IMR-90 (cell line): ENCODE measurements at regions not wholly inside any gene's neighbourhood (a gene's known extent, or its start where the extent isn't known, plus 50 kb on each side); places are given as distances from the start of the nearest gene placed in this dataset.

Experiments used
- ATAC-seq: fragments of 200-7000 bp; cut with Tn5 transposase; 2 replicates; pipeline ENCODE4 v1.9.1; 2020; ENCODE audit warnings: low read depth, mild to moderate bottlenecking, moderate library complexity
- BruUV-seq: library from RNA; stranded (reverse); fragments of 400-500 nt; replicated peaks from 2 replicates; lab custom pipeline; 2021; lab: Mats Ljungman, UMichigan
- CTCF ChIA-PET: fragments of 300-600 bp; formaldehyde crosslinking; extraction: SDS; loops from one replicate; lab custom pipeline; 2021; ENCODE audit warnings: antibody characterized with exemption; lab: Yijun Ruan, JAX
- POLR2A ChIA-PET: fragments of 300-600 bp; sonication (Branson Sonifier 250); formaldehyde crosslinking; loops from one replicate; lab custom pipeline; 2022; ENCODE audit warnings: antibody characterized with exemption; ENCODE audit not compliant: unreplicated experiment; lab: Charles Lee
- DNase-seq: peaks from one replicate; pipeline ENCODE4 v3.0.0; 2013
- H2AFZ ChIP-seq: replicated peaks from 2 replicates; pipeline ENCODE3; 2013; ENCODE audit warnings: low read length, mild to moderate bottlenecking; ENCODE audit not compliant: poor library complexity
- H2AK5ac ChIP-seq: 2 replicates; pipeline ENCODE4 v1.6.1; 2013; ENCODE audit warnings: low read depth, low read length, inconsistent platforms
- H2AK9ac ChIP-seq: replicated peaks from 2 replicates; pipeline ENCODE3; 2013; ENCODE audit warnings: mild to moderate bottlenecking, low read depth, low read length, moderate library complexity; ENCODE audit not compliant: poor library complexity
- H2BK120ac ChIP-seq: 2 replicates; pipeline ENCODE4 v1.6.1; 2013; ENCODE audit warnings: low read depth, low read length, inconsistent platforms
- H2BK15ac ChIP-seq: 3 replicates; pipeline ENCODE4 v1.6.1; 2013; ENCODE audit warnings: low read depth, low read length, inconsistent platforms
- H2BK20ac ChIP-seq: 2 replicates; pipeline ENCODE4 v1.6.1; 2013; ENCODE audit warnings: low read depth, mild to moderate bottlenecking, inconsistent platforms, low read length, moderate library complexity
- H2BK5ac ChIP-seq: 2 replicates; pipeline ENCODE4 v1.6.1; 2013; ENCODE audit warnings: mild to moderate bottlenecking, low read depth, low read length, inconsistent platforms; ENCODE audit not compliant: poor library complexity, severe bottlenecking
- H3K14ac ChIP-seq: replicated peaks from 2 replicates; pipeline ENCODE4 v1.6.1; 2013; ENCODE audit warnings: low read depth, low read length, inconsistent platforms
- H3K18ac ChIP-seq: 2 replicates; pipeline ENCODE4 v1.6.1; 2013; ENCODE audit warnings: low read depth, low read length, control low read depth
- H3K23ac ChIP-seq: 2 replicates; pipeline ENCODE4 v1.6.1; 2013; ENCODE audit warnings: low read depth, low read length, inconsistent platforms
- H3K27ac ChIP-seq: 2 replicates; pipeline ENCODE4 v1.5.1; 2013; ENCODE audit warnings: mild to moderate bottlenecking, control low read depth, low read length; ENCODE audit not compliant: insufficient read depth
- H3K27me3 ChIP-seq: 2 replicates; pipeline ENCODE4 v1.6.1; 2013; ENCODE audit warnings: low read length; ENCODE audit not compliant: control insufficient read depth, insufficient read depth
- H3K36me3 ChIP-seq: 2 replicates; pipeline ENCODE4 v1.6.1; 2013; ENCODE audit warnings: low read length, mixed read lengths; ENCODE audit not compliant: control insufficient read depth, insufficient read depth
- H3K4ac ChIP-seq: 2 replicates; pipeline ENCODE4 v1.6.1; 2013; ENCODE audit warnings: low read depth, low read length, inconsistent platforms
- H3K4me1 ChIP-seq: 2 replicates; pipeline ENCODE4 v1.6.1; 2013; ENCODE audit warnings: low read length, mixed read lengths; ENCODE audit not compliant: control insufficient read depth, insufficient read depth
- H3K4me2 ChIP-seq: 2 replicates; pipeline ENCODE4 v1.6.1; 2013; ENCODE audit warnings: low read depth, mild to moderate bottlenecking, control low read depth, low read length, moderate library complexity
- H3K4me3 ChIP-seq: 2 replicates; pipeline ENCODE4 v1.5.1; 2013; ENCODE audit warnings: low read depth, mild to moderate bottlenecking, control low read depth, low read length, moderate library complexity; ENCODE audit not compliant: insufficient read depth
- H3K56ac ChIP-seq: 2 replicates; pipeline ENCODE4 v1.6.1; 2013; ENCODE audit warnings: low read length, inconsistent platforms; ENCODE audit not compliant: insufficient read depth; ENCODE audit errors: extremely low read depth
- H3K79me1 ChIP-seq, 2 experiments: 2 replicates each; pipeline ENCODE4 v1.6.1; 2013; ENCODE audit warnings: low read length in 2 of 2, inconsistent platforms in 1 of 2, low read depth in 1 of 2
- H3K9ac ChIP-seq: 2 replicates; pipeline ENCODE4 v1.6.1; 2013; ENCODE audit warnings: low read depth, low read length, control low read depth
- H3K9me1 ChIP-seq: 2 replicates; pipeline ENCODE4 v1.6.1; 2013; ENCODE audit warnings: low read length, inconsistent platforms; ENCODE audit not compliant: insufficient read depth
- H3K9me3 ChIP-seq: 2 replicates; pipeline ENCODE4 v1.6.1; 2013; ENCODE audit warnings: low read length; ENCODE audit not compliant: control insufficient read depth, insufficient read depth
- H4K20me1 ChIP-seq: 2 replicates; pipeline ENCODE4 v1.6.1; 2013; ENCODE audit warnings: low read length, inconsistent platforms; ENCODE audit not compliant: insufficient read depth
- H4K5ac ChIP-seq: 2 replicates; pipeline ENCODE4 v1.6.1; 2013; ENCODE audit warnings: mild to moderate bottlenecking, low read depth, low read length, control low read depth
- H4K8ac ChIP-seq, 2 experiments: 2 replicates each; pipeline ENCODE4 v1.6.1; 2013; ENCODE audit warnings: low read depth in 2 of 2, low read length in 2 of 2, control low read depth in 1 of 2, inconsistent platforms in 1 of 2
- H4K91ac ChIP-seq: 2 replicates; pipeline ENCODE4 v1.6.1; 2013; ENCODE audit warnings: low read depth, low read length, inconsistent platforms; ENCODE audit not compliant: insufficient read depth
- BHLHE40 ChIP-seq: fragments of 150-350 bp; IDR thresholded peaks from 2 replicates; pipeline ENCODE4 v1.6.1; 2016; ENCODE audit warnings: mild to moderate bottlenecking, low read depth, low read length
- CEBPB ChIP-seq: IDR thresholded peaks from 2 replicates; pipeline ENCODE4 v1.6.1; 2012; ENCODE audit warnings: low read depth, low read length, improper control_type of control experiment
- CHD1 ChIP-seq: IDR thresholded peaks from 2 replicates; pipeline ENCODE4 v1.6.1; 2012; ENCODE audit warnings: low read depth, low read length, improper control_type of control experiment
- FOS ChIP-seq: fragments of 150-350 bp; IDR thresholded peaks from 2 replicates; pipeline ENCODE4 v1.6.1; 2016; ENCODE audit warnings: low read depth, low read length
- MAFK ChIP-seq: IDR thresholded peaks from 2 replicates; pipeline ENCODE4 v1.6.1; 2012; ENCODE audit warnings: low read depth, low read length, improper control_type of control experiment
- MAZ ChIP-seq: IDR thresholded peaks from 2 replicates; pipeline ENCODE4 v1.6.1; 2012; ENCODE audit warnings: low read depth, mild to moderate bottlenecking, low read length, improper control_type of control experiment, moderate library complexity, borderline replicate concordance
- MXI1 ChIP-seq: IDR thresholded peaks from 2 replicates; pipeline ENCODE4 v1.6.1; 2012; ENCODE audit warnings: low read depth, mild to moderate bottlenecking, low read length, moderate library complexity, borderline replicate concordance
- NFE2L2 ChIP-seq: fragments of 150-350 bp; IDR thresholded peaks from 2 replicates; pipeline ENCODE4 v1.6.1; 2016; ENCODE audit warnings: low read depth, mild to moderate bottlenecking, low read length
- POLR2A ChIP-seq: IDR thresholded peaks from 2 replicates; pipeline ENCODE4 v1.6.1; 2012; ENCODE audit warnings: mild to moderate bottlenecking, low read depth, low read length
- RAD21 ChIP-seq: IDR thresholded peaks from 2 replicates; pipeline ENCODE4 v1.6.1; 2012; ENCODE audit warnings: low read length, improper control_type of control experiment
- RCOR1 ChIP-seq: IDR thresholded peaks from 2 replicates; pipeline ENCODE4 v1.6.1; 2012; ENCODE audit warnings: mild to moderate bottlenecking, low read length, improper control_type of control experiment; ENCODE audit not compliant: insufficient replicate concordance
- RFX5 ChIP-seq: IDR thresholded peaks from 2 replicates; pipeline ENCODE4 v1.8.0; 2012; ENCODE audit warnings: low read depth, mild to moderate bottlenecking, low read length, moderate library complexity
- SMC3 ChIP-seq: fragments of 150-350 bp; IDR thresholded peaks from 2 replicates; pipeline ENCODE4 v1.6.1; 2016; ENCODE audit warnings: low read depth, mild to moderate bottlenecking, antibody characterized with exemption, low read length, moderate library complexity
- WGBS, 2 experiments: methylation state at CpG; one replicate each; pipeline versions ENCODE4 v1.1.5 to v1.1.7; 2013; ENCODE audit warnings: missing lambda C conversion rate in 2 of 2; ENCODE audit not compliant: insufficient read length in 1 of 2; ENCODE audit errors: extremely low coverage in 2 of 2; 5-methylcytosine and 5-hydroxymethylcytosine counted together
- dilution Hi-C: fragments of 300-500 bp; cut with HindIII; formaldehyde crosslinking; loops from one replicate; pipeline ENCODE4 v1.14.3; 2018; ENCODE audit warnings: low sequenced_read_pairs; ENCODE audit not compliant: unreplicated experiment
- in situ Hi-C: fragments of 300-500 bp; cut with MboI; formaldehyde crosslinking; loops from 3 replicates; pipeline ENCODE4 v1.14.3; 2019; ENCODE audit warnings: low sequenced_read_pairs, inconsistent platforms, mixed read lengths
- intact Hi-C: fragments of 100-400 bp; cut with micrococcal nuclease; formaldehyde crosslinking; loops from 2 replicates; pipeline ENCODE4 v1.10.0; 2022
- TF ChIP-seq, protein P1 (sequence below): fragments of 150-350 bp; IDR thresholded peaks from 2 replicates; pipeline ENCODE4 v1.6.1; 2017; ENCODE audit warnings: mild to moderate bottlenecking, antibody characterized with exemption, low read length, low read depth
- TF ChIP-seq, protein P2 (sequence below): fragments of 150-350 bp; IDR thresholded peaks from 2 replicates; pipeline ENCODE4 v1.6.1; 2016; ENCODE audit warnings: low read depth, mild to moderate bottlenecking, low read length, moderate library complexity, borderline replicate concordance

DNA sequence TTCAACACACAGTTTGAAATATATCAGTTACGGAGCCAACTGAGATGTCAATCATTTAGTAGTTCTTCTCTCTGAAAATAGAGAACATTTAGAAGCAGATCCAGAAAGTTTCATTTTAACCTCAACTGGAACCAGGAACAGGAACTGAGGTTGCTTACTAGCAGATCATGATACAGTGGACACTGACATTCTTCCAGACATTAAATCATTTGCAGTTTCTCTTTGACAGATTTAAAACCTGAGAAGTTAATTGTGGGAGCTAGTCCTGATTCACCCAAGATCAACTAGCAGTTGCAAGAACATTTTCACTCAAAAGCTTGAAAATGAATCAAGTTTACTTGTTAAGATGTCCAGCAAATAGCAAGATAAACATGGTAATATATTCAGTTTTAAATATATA lies 135.4 kb downstream of the SLC17A6 start:
- CTCF ChIA-PET, result interaction anchor here (1.0 to 1.1 kb wide), 2 partner anchors 18 to 19 kb away, joined by 3 read pairs; no protein-coding TSS in a partner anchor

More for the DNA sequence above, 135.4 kb downstream of the SLC17A6 start:
- Histone ChIP-seq H3K4me3 (no peak overlapping the region), H3K56ac (no peak overlapping the region), H4K91ac (no peak overlapping the region), H4K5ac (no peak overlapping the region), H2BK120ac (no peak overlapping the region), H2AK5ac (no peak overlapping the region), H2AFZ (no peak overlapping the region), H3K36me3 (no peaks in the 10 kb centered on the region), H3K27ac (no peak overlapping the region), H3K14ac (no peak overlapping the region), H2BK20ac (no peak overlapping the region), H2BK15ac (no peak overlapping the region), H2AK9ac (no peak overlapping the region), H2BK5ac (no peak overlapping the region), H4K8ac (no peak overlapping the region), H3K23ac (no peak overlapping the region), H3K4me1 (no peaks in the 10 kb centered on the region), H3K79me1 (no peaks in the 10 kb centered on the region), H3K4me2 (no peak overlapping the region), H4K20me1 (no peaks in the 10 kb centered on the region), H3K4ac (no peak overlapping the region), H3K9me1 (no peaks in the 10 kb centered on the region), H3K9ac (no peak overlapping the region), H3K27me3 (no peaks in the 10 kb centered on the region), H3K9me3 (no peaks in the 10 kb centered on the region), H3K18ac (no peak overlapping the region)
- POLR2A ChIA-PET, result no interaction called here
- dilution Hi-C loops (no loop called here), intact Hi-C loops (no loop called here), in situ Hi-C loops (no loop called here)
- no CpG with 5 or more reads among the region's 1 CpG for WGBS, 2 experiments
- no peak for ATAC-seq
- TF ChIP-seq, protein P1, sequence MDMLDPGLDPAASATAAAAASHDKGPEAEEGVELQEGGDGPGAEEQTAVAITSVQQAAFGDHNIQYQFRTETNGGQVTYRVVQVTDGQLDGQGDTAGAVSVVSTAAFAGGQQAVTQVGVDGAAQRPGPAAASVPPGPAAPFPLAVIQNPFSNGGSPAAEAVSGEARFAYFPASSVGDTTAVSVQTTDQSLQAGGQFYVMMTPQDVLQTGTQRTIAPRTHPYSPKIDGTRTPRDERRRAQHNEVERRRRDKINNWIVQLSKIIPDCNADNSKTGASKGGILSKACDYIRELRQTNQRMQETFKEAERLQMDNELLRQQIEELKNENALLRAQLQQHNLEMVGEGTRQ, result no peak
- no peak for TF ChIP-seq MXI1
- TF ChIP-seq RAD21, result no peak
- TF ChIP-seq MAFK, result no peak
- TF ChIP-seq CHD1, result no peak
- no peak for TF ChIP-seq SMC3
- TF ChIP-seq RFX5, result no peak
- no peak for TF ChIP-seq MAZ
- no peak for TF ChIP-seq FOS
- no peak for TF ChIP-seq BHLHE40
- no peak for TF ChIP-seq POLR2A
- TF ChIP-seq RCOR1, result no peak
- TF ChIP-seq, protein P2, sequence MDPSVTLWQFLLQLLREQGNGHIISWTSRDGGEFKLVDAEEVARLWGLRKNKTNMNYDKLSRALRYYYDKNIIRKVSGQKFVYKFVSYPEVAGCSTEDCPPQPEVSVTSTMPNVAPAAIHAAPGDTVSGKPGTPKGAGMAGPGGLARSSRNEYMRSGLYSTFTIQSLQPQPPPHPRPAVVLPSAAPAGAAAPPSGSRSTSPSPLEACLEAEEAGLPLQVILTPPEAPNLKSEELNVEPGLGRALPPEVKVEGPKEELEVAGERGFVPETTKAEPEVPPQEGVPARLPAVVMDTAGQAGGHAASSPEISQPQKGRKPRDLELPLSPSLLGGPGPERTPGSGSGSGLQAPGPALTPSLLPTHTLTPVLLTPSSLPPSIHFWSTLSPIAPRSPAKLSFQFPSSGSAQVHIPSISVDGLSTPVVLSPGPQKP, result no peak
- TF ChIP-seq NFE2L2, result no peak
- no peak for TF ChIP-seq CEBPB
- BruUV-seq, result no TSS peak
- no peak for DNase-seq
